Epithelial cell of proximal tubule (primary cell): ENCODE measurements at regions not wholly inside any gene's neighbourhood (a gene's known extent, or its start where the extent isn't known, plus 50 kb on each side); places are given as distances from the start of the nearest gene placed in this dataset.

Source experiments
- DNase-seq: peaks from one replicate; pipeline ENCODE4 v3.0.0-alpha.2; 2011; ENCODE audit warnings: low read depth
- H3K4me3 ChIP-seq: 2 replicates; pipeline ENCODE4 v1.5.1; 2011; ENCODE audit warnings: low read depth, mild to moderate bottlenecking, low read length
- TF ChIP-seq, protein P1 (sequence below): conservative IDR thresholded peaks from 2 replicates; pipeline ENCODE4 v1.5.1; 2012; ENCODE audit warnings: low read depth, mild to moderate bottlenecking, low read length

DNA sequence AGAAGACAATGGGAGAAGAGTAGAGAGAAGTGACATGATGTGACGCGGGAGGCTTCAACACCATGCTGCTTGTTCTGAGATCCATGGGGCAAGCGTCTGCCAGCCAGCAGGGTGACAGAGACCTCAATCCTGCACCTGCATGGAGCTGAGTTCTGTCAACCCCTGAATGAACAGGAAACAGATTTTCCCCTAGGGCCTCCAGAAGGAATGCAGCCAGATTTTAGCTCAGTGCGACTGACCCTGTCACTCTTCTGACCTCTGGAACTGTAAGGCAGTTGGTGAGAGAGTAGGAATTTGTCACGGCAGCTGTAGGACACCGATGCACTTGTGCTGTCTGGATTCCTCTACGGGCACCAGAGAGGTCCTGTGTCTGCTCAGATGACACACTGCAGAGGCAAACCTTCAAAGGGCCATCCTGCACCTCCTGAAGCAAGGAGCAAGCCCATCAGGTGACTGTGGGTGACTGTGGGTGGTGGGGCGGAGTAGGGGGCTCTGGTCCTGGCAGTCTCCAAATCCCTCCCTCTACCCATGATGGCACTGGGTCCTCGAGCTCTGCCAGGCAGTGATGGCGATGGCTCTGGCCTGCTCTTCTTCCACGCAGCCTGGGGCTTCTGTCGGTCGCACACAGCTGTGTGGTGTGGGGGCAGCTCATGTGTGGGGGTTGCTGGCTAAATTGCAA is 194.3 kb upstream of the TWIST2 start:
- TF ChIP-seq, protein P1, sequence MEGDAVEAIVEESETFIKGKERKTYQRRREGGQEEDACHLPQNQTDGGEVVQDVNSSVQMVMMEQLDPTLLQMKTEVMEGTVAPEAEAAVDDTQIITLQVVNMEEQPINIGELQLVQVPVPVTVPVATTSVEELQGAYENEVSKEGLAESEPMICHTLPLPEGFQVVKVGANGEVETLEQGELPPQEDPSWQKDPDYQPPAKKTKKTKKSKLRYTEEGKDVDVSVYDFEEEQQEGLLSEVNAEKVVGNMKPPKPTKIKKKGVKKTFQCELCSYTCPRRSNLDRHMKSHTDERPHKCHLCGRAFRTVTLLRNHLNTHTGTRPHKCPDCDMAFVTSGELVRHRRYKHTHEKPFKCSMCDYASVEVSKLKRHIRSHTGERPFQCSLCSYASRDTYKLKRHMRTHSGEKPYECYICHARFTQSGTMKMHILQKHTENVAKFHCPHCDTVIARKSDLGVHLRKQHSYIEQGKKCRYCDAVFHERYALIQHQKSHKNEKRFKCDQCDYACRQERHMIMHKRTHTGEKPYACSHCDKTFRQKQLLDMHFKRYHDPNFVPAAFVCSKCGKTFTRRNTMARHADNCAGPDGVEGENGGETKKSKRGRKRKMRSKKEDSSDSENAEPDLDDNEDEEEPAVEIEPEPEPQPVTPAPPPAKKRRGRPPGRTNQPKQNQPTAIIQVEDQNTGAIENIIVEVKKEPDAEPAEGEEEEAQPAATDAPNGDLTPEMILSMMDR: no peak
- H3K4me3 ChIP-seq: no peak overlapping the region
- DNase-seq: no peak

DNA sequence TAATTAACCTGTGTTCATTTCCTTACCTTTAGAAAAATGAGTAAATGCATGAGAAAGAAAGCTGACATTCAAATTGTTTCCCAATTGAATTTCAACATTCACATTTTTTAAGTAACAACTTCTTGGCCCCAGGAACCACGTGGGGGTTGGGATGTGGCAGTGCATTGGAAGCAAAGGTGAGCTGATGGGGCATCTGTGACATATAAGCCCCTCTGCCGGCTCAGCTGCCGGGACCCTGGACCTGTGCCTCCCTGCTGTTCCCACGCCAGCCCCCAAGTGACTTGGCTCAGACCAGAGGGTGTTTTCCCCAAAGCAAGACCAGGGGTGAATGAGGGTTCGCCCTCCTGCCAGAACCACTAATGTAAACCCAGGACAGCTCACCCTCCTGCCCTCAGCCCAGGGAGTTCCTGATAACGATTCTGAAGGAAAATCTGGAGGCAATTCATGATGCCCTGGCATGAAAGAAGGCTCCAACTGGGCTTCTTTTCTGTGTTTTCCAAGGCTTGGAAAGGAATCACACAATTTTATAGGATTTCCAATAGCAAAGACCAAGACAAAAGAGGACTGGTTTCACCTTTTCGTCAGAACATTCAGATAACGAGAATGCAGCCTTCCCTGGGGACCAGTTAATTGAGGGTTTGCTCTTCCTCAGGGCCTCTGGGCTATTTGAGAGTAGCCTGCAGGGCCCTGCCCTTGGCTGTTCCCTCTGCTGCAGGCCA is 193.2 kb upstream of the TWIST2 start:
- TF ChIP-seq, protein P1: no peak
- no peak overlapping the region for H3K4me3 ChIP-seq
- no peak for DNase-seq

DNA sequence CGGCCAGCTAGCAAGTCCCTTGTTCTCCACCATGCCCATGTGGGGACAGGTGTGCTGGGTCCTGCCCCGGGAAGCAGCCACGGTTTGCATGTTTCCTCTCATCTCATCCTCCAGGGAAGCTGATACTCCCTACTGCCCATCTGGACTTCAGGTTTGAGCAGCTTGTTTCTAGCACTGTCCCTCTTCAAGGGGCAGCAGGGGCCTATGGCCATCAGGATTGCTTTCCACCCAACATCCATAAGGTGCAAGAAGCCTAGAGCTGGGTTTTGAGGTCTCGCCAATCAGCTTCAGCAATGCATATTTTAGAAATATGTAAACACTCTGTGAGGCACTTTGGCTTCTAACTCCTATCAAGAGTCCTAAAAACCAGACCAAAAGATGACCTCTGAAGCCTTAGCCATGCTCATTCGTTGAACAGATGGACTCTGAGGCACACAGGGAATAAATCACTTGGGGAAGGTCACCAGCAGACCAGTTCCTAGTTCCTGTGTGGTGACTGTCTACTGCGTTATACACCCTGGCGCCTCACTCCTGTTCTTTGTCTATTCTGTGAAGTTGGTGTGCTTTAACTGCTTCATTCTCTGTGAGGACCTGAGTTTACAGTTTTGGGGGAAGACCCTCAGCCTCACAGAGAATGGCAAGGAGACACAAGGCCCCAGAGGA is 192.6 kb upstream of the TWIST2 start:
- TF ChIP-seq, protein P1: no peak
- no peak for DNase-seq
- no peak overlapping the region for H3K4me3 ChIP-seq

DNA sequence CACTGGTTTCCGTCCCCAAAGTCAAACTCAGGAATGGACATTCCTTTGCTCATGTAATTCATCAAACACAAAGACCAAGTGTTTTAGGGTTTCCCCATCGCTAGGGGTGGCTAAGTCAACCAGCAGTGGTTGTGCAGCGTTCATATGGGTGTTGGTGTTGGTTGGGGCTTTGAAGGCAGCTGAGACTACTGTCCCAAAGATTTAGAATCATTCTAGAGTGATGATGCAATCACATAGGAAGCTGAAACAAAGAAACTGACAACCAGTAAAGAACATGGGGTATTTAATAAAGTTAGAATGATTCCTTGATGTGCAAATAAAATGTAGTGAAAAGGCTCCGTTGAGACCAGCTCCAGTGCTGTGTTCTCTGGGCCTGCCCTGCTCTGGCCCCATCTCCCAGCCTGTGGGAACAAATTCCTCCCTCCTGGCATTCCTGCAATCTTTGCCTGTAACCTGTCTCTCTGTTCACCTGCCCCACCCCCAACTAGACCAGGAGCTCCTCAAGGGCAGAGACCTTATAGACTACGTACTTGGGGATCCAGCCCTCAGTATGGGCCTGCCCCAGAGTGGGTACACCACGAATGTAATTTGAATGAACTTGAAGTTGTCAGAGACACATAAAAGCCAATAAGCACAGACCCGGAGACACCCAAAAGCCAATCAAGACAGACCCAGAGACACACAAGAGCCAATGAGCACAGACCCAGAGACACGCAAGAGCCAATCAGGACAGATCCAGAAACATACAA is 191.7 kb upstream of the TWIST2 start:
- no peak overlapping the region for H3K4me3 ChIP-seq
- TF ChIP-seq, protein P1: no peak
- no peak for DNase-seq

DNA sequence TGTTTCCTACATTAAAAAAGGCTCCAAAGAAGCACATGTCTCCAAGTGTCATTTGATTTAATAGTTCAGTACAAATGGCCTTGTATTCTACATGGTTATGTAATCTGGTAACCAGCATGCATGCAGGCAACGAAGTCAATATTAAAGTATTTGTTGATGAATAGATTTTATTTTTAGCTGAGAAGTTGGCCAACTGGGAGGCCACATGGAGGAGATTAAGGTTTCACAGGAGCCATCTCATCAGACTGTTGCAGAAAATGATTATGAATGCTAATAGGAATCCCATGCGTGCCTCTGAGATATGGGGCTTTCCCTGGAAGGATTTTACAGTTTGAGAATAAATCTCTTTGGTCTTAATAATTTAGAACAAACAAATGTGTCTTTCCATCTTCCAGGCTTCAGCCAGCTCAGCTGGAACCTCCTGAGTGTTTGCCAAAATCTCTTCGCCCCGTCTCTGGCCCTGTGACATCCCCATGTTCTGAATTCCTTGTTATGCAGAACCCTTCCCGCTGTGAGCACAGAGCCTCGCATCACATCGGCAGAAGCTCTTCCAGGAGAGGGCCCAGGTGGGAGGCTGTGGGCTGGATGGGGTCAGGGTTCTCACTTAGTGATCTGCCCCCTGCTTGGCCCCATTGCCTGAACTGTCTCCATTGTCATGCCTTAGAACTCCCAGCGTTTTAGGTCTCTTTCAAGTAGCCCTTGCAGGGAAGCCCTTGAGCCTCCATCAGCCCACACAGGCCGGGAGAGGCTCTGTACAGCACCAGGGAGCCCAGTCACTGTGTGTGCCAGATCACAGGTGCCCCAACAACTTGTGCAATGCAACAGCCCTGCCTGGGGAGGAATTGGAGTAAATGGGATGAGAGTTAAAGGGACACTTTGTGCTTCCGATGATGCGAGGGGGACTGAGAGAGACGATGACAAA is 190.5 kb upstream of the TWIST2 start:
- no peak overlapping the region for H3K4me3 ChIP-seq
- TF ChIP-seq, protein P1: no peak
- no peak for DNase-seq

DNA sequence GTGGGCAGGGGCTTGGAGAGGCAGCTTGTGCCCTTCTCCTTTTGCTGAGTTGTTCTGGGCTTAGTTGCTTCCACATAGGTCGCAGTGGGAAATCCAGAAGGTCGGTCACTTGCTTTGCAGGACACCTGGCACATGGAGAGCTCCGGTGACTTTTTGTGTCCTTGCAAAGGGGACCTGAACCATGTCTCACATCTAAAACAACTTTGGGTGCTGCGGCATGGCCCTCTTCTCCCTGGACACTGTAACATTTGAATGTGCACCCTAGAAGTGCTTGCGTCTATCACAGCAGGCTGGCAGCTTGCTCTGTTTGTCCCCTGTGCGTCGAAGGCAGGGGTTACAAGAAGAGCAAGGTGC is 189.9 kb upstream of the TWIST2 start:
- TF ChIP-seq, protein P1: no peak
- H3K4me3 ChIP-seq: no peak overlapping the region
- no peak for DNase-seq
